ENCODE measurements at regions not wholly inside any gene's neighbourhood (a gene's known extent, or its start where the extent isn't known, plus 50 kb on each side); places are given as distances from the start of the nearest gene placed in this dataset.

GRCh38 chr5:62714296-62714695 is 135.7 kb downstream of the LRRC70 start:
- TF ChIP-seq CTCF (IDR thresholded peaks at IDR 0.05) (no peak), EZH2 (IDR thresholded peaks at IDR 0.05) (no peak)
